HG02852 (cell line): ENCODE measurements at regions not wholly inside any gene's neighbourhood (a gene's known extent, or its start where the extent isn't known, plus 50 kb on each side); places are given as distances from the start of the nearest gene placed in this dataset.

Experiments used
- ATAC-seq: cut with Tn5 transposase; IDR thresholded peaks from one replicate; pipeline ENCODE4 v1.9.1; 2021; ENCODE audit warnings: mild to moderate bottlenecking, moderate library complexity; ENCODE audit not compliant: unreplicated experiment

DNA sequence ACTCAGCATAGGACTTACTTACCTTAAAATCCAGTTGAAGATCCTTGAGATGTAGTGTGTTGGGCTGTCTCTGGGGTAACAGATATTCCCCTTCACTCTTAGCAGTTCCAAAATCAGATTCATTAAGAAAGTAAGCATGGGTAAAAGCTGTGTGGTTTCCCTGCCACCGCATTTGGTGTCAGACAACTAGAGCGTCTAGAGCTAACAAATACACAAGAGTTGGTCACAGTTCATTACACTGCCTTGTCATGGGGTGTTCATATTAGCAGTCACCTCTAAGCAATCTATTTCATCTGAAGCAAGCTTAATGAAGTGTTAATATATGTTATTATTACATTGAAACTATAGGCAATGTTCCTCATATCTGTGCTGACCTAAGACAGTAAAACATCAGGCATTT lies 342.8 kb downstream of the PPARGC1A start:
- ATAC-seq, result no peak

DNA sequence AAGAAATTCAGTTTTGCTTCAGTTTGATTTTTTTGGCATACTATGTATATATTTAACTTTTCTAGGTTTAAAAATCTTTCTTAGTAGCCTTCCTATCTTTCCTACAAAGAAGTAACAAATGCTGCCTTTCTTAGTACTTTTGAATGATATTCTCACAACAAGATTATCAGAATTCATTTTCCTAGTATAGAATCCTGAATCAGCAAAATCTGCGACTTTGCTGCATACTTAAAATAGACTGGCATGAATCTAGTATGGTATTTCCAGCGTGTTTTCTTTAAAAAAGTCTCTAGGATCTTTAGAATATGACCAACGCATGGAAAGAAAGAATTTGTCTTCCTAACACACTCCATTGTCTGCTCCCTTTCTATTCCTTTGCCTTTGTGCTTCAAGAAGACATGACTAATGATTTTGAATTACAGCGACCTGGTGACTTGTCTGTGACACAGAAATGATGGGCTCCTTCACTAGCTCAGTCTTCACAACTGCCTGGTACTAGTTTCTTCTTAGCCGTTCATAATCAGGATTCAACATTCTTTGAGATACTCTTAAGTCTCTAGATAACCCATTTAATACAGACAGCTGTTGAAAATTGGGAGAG lies 349.8 kb downstream of the PPARGC1A start:
- no peak for ATAC-seq

DNA sequence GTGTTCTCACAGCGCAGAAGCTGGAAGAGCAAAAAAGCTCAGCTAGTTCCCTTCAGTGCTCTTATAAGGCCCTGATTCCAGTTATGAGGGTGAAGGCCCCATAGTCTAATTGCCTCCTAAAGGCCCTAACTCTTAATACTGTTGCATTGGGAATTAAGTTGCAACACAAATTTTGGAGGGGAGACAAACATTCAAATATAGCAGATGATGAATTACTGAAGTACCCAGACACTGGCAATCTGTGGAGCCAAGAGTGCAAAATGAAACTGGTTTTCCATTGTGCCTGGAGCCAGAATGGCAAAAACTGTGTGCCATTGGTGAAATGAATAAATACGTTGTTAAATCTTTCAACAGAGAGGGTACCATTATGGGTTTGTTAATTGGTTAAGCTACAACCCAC lies 356.0 kb downstream of the PPARGC1A start:
- ATAC-seq, result no peak

DNA sequence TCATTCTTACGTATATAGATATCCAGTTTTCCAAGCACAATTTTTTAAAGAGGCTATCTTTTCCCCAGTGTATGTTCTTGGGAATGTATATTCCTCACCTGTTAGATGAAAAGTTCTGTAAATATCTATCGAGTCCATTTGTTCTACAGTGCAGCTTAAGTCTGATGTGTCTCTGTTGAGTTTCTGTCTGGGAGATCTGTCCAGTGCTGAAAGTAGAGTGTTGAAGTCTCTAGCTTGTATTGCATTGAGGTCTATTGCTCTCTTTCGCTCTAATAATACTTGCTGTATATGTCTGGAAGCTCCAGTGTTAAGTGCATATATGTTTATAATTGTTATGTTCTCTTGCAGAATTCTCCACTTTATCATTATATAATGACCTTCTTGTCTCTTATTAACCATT lies 373.1 kb downstream of the PPARGC1A start:
- ATAC-seq, result no peak

DNA sequence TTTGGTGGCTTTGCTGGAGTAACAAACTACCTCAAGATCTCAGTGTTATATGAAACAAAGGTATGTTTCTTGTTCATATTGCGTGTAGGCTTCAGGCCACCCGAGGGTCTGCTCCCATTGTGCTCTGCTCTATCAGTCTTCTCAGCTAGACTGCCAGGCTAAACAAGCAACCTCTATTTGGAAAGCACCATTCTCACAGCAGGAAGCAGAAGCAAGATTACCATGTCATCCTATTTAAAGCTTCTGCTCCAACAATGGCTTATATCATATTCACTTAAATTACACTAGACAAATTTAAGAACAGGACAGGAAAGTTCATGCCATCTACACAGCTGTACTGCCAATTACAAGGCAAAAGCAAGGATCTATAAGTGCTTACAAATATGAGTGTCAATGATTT lies 385.8 kb downstream of the PPARGC1A start:
- ATAC-seq, result no peak

DNA sequence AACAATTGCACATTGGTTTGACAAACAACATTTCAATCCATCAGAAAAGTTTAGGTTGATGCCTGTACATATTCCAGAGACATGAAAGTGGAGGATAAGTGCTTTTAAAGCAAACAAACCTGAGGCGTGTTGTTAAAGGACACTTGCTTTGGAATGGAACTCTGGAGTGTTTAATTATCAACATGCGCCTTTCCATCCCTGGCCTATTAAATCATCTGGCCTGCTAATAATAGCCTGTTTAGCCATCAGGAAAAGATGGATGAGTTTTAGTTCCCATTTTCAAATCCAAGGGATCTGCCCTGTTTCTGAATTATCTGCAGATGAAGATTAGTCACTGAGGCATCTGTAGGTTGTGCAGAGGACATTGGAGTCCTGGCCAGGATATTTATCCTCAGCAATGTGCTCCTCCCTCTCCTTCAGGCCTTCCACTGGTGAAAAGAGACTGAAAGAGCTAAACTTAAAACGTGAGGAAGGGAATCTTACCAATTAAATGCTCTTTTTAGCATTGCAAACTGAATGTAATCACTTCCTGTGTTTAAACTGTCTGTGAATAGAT lies 388.9 kb downstream of the PPARGC1A start:
- no peak for ATAC-seq

DNA sequence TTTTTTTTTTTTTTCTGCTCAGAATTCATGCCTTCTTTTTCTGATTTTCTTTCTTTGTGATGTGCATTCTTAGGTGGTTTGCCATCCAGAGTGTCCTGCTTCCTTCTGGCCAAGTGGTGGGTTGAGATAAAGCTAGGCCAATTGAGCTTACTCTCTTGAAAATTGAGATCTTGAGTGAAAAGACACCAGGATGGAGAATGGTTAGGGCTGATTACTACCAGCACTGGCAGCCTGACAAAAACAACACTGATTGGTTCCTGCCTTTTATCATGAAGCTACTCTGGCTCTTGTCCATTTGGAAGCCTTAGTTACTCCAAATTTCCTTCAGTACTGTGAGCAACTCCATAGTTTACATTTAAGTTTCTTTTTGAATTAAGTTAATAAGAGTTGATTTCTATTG lies 404.0 kb downstream of the PPARGC1A start:
- ATAC-seq, result no peak

DNA sequence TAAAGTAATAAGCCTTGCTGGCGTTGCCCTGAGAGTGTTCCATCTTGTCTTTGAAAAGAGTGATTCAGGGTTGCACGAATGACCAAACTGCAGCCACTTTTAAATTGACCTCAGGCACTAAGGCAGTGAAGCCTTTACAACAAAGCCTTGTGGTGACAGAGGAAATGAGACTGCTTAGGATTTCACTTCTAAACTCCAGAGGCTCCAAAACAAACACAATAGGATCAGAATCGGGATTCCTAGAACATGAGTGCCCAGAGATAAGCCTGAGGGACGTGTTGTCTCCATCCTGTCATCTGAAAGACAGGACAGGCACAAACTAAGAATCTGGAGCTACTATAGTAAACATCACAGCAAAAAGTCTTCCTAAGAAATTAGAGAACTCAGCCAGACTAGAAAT lies 405.2 kb downstream of the PPARGC1A start:
- ATAC-seq, result no peak

DNA sequence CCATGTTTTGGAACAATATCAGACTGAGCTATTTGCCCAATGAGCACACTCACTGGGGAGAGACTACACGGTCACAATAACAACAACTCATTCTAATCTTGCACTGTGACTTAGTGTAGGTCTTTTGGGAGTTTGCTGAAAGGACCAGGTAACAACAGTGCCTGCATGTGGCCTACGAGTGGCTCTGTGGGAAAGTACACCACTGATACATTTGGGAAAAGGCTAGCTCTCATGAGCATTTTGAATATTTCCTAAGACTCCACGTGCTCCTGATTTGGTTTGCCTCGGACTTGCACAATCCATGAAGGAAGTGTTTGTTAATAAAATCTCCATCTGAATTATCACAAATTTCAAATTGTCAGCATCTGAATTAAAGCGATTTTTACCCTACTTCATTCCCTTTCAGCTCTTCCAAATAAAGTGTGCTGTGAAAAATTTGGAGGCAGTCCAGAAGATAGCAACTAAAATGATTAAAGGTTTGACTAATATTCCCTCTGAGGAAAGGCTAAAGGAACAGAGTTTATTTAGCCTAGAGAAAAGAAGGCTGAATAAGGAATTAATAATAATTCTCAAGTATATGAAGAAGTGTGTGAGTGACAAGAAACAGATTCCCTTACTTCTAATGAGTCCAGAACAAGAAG lies 406.4 kb downstream of the PPARGC1A start:
- ATAC-seq, result no peak

DNA sequence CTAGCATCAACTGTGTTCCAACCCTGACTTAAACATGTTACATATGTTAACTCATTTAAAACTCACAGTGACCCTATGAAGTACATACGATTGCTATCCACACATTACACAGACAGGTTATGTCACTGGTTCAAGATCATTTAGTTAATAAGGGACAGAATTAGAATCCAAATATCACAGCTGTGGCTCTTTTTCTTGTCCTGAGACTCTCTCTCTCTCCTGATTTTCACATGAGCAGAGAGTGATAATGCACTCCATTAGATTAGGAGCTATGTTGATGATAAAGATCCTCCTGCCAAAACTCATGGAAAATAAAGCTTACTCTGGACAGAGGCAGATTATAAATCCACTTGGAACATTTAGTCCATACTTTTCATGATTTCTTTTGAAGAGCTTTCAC lies 408.3 kb downstream of the PPARGC1A start:
- ATAC-seq, result no peak

DNA sequence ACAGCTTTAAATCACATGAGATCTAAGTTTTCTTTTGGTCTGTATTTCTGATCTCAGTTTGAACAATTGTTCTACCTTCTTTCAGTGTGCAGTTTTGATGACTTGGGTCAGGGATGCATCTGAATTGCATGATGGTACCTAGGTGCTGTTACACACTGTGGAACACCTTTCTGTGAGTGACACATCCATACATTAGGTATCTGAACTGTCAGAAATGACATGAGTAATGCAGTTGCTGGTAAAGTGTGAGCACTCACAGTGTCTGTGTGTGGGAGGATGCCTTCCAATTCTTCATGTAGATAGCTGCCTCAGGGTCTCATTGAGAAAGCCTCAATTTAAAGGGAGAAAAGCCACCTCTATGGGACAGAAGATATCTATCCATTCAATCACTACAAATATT lies 411.9 kb downstream of the PPARGC1A start:
- ATAC-seq, result no peak

DNA sequence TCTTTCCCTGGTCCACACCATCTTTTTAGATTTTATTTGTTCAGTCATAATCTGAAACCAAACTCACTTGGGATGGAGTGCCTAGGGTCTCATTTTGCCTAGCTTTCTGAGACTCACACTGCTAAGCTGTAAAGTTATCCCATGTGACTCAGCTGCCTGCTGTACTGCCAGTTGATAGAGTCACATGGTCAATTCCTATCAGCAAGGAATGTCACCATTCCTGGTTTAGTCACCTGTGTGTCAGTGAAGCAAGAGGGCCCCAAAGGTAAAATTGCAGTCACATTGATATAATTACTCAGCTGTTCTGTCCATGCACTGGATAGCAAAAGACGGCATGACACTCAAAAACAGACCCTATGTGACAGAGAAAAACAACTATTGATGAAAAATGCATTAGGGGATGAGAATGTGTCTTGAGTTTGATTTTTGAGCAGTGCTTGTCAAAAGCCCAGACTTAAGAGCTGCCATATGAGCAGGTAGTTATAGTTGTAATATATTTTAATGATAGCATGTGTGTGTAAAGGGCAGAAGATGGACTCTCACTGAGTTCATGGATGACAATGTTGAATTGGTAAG lies 413.2 kb downstream of the PPARGC1A start:
- ATAC-seq, result no peak

DNA sequence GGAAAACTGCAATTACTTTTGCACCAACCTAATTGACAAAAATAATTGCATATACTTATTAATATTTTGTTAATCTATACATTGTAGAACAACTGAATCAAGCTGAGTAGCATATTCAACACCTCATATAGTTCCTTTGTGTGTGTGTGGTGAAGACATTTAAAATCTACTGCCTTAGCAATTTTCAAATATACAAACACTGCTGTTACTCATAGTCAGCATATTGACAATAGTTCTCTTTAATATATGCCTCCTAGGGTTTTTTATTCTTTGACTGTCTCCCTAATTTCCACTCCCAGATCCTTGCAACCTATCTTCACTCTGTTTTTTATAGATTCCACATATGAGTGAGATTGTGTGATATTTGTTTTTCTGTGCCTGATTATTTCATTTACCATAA lies 426.8 kb downstream of the PPARGC1A start:
- no peak for ATAC-seq

DNA sequence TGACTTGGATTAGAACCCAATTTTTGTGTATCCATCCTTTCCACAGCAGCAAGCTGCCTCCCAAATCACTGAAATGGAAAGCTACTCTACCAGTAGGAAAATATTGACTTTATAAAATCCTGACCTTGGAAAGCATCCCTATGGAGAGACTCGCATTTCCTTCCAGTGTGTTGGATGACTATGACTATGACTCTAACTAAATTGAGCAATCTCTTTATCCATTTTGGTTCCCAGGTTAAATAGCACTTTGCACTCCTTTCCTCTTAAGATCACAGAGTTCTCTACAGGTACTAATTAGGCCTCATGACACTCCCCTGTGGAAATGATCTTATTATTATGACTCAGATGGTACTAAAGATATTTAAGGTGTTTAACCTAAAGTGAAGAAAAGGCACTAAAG lies 431.8 kb downstream of the PPARGC1A start:
- no peak for ATAC-seq

DNA sequence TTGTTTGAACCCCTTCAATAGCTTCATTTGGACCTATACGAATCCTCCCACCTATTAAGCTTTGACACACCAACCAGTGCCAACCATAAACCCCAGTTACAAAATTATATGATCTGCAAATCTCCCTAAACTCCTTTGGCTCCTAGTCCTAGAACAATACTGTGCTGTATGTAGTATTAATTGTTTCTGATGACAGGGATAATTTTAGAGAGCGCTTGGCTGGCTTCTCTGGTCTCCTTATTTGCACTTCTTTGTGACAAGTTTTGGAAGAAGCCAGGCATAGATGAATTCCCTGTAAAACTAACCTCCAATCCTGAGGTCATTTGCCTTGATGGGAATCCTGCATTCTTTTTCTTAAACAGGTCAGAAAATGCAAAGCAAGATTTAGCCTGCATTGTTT lies 433.0 kb downstream of the PPARGC1A start:
- ATAC-seq, result no peak

DNA sequence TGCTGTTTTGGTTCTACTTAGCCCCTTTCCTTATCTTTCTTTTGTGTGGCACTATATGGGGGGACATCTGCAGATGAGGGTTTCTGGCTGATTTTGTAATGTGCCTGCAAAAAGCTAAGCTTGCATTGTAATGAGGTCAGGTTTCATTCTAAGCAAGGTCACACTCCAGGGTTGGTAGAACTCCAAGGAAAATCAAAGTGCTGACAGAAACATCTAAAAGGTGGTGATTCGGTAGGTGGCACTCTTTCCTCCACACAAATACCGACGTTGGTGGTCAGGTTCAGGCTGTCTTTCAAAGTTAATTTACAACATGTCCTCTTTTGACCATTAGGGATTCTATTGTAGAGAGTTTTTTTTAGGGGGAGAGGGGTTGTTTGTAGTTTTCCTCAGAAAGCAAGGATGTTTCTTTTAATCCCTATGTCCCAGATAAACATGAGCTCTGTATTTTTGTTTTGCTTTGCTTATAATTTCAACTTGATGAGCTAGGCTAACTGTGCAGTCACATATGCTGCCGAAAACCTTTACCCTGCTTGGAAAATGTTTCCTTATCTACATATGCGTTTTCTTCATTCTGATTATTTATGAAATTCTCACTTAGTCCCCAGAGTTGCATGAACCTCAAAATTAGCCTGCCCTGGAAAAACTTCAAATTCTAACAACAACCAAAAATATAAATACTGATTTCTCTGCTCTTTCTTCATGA lies 434.2 kb downstream of the PPARGC1A start:
- ATAC-seq, result no peak

DNA sequence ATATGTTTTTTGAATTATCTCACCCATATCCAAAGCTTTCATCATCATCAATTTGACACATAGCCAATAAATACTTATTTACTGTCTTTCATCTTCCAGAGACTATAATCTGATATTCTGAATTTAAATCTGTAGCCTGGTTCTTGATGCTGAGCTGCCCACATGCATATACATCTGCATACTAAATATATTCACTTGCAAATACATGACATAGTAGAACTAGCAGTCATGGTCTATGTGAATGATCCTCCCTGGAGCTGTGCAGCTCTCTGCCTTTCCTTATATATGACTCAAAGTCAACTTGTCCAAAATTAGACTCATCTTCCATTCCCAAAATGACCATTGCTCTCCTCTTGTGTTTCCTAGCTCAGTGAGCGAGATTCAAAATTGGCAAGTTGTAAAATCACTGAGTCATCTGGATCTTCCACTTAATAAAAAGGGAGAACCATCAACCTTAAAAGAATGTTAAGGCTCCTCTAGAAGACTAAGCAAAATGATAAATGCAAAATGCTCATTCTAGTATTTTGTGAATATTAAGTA lies 448.2 kb downstream of the PPARGC1A start:
- no peak for ATAC-seq

DNA sequence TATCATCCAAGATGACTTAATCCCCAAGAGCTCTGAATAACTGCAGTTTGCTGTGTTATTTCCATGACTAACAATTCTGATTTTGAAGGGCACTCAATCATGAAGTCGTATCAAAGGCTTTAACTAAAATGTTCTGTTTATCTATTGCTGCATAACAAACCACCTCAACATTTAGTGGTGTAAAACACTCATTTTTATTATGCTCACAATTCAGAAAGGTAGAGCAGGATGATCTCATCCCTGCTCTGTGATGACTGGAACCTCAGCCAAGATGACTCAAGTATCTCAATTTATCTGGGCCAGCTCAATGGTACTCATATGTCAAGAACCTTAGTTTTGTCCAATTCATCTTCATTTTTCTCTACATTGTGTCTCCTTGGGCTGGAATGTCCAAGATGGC lies 451.1 kb downstream of the PPARGC1A start:
- no peak for ATAC-seq

DNA sequence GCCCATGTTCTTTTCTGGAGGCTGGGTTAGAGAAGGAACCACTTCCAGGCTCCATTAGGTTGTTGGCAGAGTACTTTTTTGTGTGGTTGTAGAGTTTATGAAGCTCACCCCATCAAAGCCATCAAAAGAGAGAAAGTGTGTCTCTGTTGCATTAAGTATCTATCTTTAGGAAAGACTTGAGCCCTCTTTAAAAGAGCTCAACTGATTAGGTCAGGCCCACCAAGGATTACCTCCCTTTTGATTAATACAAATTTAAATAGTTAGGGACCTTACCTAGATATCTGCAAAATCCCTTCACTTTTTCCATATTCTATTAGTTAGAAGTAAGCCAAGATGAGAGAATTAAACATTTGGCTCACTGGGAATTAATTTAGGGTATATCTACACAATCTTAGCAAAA lies 460.4 kb downstream of the PPARGC1A start:
- ATAC-seq, result no peak

DNA sequence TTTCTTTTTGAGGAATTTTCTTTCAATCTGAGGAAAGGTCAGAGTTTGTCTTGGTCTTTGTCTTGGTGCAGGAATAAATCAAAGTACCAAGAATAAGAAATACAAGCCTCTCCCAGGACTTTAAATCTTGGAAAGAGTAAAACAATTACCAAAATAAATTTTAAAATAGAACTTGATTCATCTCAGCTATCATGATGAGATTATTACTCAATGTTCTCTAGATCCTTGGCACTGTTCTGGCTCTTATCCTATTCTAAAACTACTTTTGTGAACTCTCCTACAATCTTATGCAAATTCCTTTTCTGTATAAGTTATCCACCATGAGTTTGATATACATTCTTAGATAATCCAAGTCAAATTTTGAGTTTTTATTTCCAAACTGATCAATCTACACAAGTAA lies 464.3 kb downstream of the PPARGC1A start:
- no peak for ATAC-seq

DNA sequence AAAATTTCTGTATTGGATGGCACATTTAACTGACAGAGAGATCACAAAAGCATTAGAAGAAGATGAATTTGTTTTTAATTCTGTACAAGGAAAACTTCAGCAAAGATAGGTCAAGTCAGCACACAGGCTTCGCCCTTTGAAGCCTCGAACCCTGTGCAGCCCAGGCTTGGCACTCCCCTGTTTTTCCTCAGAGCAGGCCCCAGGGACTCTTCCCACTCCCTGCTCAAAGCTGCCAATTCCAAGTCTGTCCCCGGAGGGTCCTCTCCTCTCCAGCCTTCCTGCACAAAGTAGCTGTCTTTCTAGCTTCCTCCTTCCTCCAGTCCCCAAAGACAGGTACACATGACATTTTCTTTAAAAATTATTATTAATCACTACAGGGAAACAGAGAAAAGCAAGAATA lies 466.3 kb downstream of the PPARGC1A start:
- no peak for ATAC-seq

DNA sequence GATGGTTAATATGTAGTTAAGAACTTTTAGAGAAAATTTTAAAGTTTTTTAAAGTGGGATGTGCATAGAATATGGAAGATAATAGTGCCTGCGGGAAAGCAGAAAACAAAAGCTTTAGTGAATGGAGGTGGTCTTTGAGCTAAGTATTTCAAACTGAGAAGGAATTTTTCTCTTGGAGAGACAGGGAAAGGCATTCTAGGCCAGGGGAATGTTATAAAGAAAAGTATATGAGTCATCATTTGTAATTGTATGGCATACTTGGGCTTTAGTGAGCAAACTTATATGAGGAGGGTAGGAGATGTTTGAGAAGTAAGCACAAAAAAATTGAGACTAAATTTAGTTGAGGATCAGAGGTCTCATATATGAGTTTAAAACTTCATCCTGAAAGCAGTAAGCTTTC lies 467.0 kb downstream of the PPARGC1A start:
- no peak for ATAC-seq
